Cardiac fibroblast (primary cell): ENCODE measurements at regions not wholly inside any gene's neighbourhood (a gene's known extent, or its start where the extent isn't known, plus 50 kb on each side); places are given as distances from the start of the nearest gene placed in this dataset.
A peak's percentile ranks its signal among the peaks of the same experiment; 100 is the strongest.

Experiments used
- DNase-seq, 2 donors: peaks; one replicate each; pipeline versions ENCODE4 v3.0.0 to v3.0.0-alpha.2; 2010; ENCODE audit warnings: low read depth in 2 of 2
- H3K4me3 ChIP-seq, 2 donors: replicated peaks in 1 of 2; 1 replicate in 1 of 2; 2 replicates in 1 of 2; pipeline ENCODE4 v1.5.1; 2011; ENCODE audit warnings: low read depth in 2 of 2, low read length in 2 of 2, mild to moderate bottlenecking in 2 of 2, moderate library complexity in 1 of 2
- TF ChIP-seq, protein P1 (sequence below): IDR thresholded peaks from one replicate; pipeline ENCODE4 v1.5.1; 2011; ENCODE audit warnings: low read depth, mild to moderate bottlenecking, low read length, inconsistent platforms

DNA sequence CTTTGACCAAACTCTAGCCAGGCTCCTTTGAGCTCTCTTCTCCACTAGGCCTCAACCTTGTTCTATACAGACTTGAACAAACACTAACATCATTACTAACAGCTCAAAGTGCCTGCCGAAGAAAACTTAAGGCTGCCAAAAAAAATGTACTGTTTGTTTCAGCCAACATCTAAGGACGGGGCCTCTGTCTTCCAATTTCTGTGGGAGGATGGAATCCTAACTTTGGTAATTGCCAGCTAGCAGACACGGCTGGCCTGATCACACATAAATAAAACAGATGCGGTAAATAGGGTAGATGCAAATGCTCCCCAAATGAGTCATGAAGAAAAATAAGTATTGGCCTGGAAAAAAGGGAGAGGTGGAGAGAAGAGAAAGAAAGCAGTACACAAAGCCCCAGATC, 394.3 kb downstream of the TMEM135 start:
- TF ChIP-seq, protein P1, sequence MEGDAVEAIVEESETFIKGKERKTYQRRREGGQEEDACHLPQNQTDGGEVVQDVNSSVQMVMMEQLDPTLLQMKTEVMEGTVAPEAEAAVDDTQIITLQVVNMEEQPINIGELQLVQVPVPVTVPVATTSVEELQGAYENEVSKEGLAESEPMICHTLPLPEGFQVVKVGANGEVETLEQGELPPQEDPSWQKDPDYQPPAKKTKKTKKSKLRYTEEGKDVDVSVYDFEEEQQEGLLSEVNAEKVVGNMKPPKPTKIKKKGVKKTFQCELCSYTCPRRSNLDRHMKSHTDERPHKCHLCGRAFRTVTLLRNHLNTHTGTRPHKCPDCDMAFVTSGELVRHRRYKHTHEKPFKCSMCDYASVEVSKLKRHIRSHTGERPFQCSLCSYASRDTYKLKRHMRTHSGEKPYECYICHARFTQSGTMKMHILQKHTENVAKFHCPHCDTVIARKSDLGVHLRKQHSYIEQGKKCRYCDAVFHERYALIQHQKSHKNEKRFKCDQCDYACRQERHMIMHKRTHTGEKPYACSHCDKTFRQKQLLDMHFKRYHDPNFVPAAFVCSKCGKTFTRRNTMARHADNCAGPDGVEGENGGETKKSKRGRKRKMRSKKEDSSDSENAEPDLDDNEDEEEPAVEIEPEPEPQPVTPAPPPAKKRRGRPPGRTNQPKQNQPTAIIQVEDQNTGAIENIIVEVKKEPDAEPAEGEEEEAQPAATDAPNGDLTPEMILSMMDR: no peak
- H3K4me3 ChIP-seq: no peak overlapping the region
- DNase-seq: peak; percentile 12 to 52

DNA sequence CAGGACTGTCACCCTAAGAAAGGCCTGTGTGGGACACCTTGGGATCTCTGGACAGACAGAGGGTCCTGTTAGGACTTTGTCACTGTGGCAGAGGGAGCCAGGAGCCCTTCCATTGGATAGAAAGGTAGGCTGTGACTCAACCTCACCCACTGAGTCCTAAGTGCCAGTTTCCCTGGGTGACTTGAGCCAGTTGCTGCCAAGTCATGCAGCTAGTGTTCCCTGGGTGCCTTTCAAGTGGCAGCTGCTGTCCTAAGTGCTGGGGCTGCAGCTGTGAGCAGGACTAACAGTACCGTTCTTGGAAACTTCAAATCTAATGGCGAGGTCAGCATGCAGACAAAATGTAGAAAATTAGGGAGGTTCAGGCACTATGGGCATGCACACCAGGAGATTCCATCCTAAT, 393.7 kb downstream of the TMEM135 start:
- no peak for DNase-seq
- TF ChIP-seq, protein P1: no peak
- H3K4me3 ChIP-seq: no peak overlapping the region

DNA sequence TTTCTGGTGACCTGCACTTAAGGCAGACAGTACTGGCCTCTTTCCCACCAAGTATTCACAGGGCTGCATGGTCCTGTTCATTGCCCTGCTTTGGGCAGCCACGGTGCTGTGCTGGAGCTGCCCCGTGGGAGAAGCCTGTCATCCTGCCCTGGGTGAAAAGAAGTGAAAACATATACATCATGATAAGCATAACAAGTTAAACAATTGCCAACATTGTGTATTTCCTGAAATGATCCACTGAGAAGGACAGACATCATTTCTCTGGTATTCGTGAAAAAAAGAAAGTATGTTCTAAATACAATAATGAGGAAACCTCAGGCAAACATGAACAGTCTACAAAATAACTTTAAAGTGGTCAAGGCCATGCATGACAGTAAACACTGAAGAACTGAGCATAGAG, 393.1 kb downstream of the TMEM135 start:
- no peak for DNase-seq
- H3K4me3 ChIP-seq: no peak overlapping the region
- TF ChIP-seq, protein P1: no peak

DNA sequence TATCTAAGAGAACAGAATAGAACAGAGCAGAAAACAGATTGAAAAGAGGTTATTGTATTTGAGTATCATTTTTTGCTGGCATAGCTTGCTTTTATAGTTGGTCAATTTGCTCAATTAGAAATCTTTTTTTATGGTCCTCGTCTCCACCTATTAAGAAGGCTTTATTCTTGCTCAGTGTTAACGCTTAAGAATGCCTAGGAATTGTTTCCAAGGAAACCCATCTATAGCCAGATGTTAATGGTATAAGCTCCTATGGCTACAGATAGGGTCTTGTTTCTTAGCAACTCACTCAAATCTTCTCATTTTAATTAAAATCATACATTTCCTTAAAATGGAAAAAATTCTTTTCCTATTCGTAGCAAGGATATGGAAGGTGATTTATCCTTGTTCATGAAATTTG, 392.3 kb downstream of the TMEM135 start:
- TF ChIP-seq, protein P1: no peak
- H3K4me3 ChIP-seq: no peak overlapping the region
- DNase-seq: no peak

DNA sequence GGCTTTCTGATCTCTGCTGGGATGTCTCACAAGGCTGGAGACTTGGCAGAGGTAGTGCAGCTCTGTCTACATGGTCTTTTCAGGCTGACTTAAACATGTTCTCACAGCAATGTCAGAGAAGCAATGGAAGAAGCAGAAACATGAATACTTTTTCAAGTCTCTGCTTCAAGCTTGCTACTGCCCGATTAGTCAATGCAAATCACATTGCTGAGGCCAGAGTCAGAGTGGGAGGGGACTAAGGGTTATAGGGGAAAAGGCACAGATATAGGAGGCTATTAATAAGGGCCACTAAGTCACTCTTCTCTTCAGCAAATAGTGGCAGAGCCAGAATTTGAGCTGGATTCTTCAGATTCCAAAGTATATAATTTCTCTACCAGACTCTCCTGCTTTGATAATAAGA, 390.5 kb downstream of the TMEM135 start:
- TF ChIP-seq, protein P1: no peak
- peak in 1 of 2 donors; percentile 48 for DNase-seq

DNA sequence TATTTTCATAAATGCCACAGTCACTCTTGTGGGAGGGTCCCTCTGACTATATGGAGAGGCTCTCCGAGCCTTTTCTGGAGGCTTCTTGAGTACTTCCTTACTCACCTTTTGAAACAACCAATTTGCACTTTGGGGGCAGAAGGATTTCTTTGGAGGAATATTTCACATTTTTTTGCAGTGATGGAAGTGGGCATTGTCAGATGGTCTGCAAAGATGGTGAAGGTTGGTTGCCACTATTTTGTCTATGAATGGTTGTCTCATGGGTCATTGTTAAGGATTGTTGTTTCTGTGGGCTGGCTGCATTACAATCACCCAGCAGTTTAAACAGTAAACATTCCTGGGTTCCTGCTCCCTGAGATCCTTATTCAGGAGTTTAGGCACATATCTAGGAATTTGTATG, 388.2 kb downstream of the TMEM135 start:
- no peak overlapping the region for H3K4me3 ChIP-seq
- peak in 1 of 2 donors; percentile 25 for DNase-seq
- TF ChIP-seq, protein P1: no peak

More for the DNA sequence above, 390.5 kb downstream of the TMEM135 start:
- H3K4me3 ChIP-seq: no peak overlapping the region

DNA sequence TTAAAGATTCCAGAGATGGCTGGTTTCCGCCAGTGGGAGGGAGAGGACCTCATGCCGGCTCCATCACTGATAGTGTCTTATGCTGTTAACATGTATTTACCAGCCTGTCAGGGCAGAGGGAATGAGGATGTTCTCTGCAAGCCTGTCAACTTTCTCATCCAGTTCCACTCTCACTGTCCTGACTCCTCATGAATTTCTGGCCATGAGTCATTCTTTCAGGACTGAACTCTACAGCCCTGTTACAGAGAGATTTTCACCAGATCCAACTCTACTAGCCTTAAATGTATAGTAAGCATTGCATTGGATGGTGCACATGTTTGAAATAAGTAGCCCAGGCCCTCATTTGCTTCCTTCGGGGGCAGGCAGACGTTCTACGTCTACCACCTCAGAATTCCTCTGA, 387.7 kb downstream of the TMEM135 start:
- DNase-seq: peak in 1 of 2 donors; percentile 25
- TF ChIP-seq, protein P1: no peak
- no peak overlapping the region for H3K4me3 ChIP-seq
